Transverse colon (tissue), 4 donors: ENCODE measurements at regions not wholly inside any gene's neighbourhood (a gene's known extent, or its start where the extent isn't known, plus 50 kb on each side); places are given as distances from the start of the nearest gene placed in this dataset.

ENCODE experiments used
- CTCF ChIP-seq, 5 experiments: fragments of 200-600 bp in 3 of 5; fragments of 450-650 bp in 2 of 5; sonication (generic) in 3 of 5; IDR thresholded peaks; 1 replicate in 2 of 5; 2 replicates in 3 of 5; pipeline ENCODE4 v1.5.1; 2016 to 2017; ENCODE audit warnings: antibody characterized with exemption in 5 of 5, inconsistent platforms in 3 of 5, mild to moderate bottlenecking in 2 of 5, moderate library complexity in 1 of 5
- POLR2AphosphoS5 ChIP-seq, 3 donors: sonication (generic); formaldehyde crosslinking; IDR thresholded peaks; one replicate each; pipeline ENCODE4 v1.6.1; 2016; ENCODE audit warnings: antibody characterized with exemption in 3 of 3

- no peak for TF ChIP-seq POLR2AphosphoS5 (IDR thresholded peaks at IDR 0.05)
- TF ChIP-seq CTCF (IDR thresholded peaks at IDR 0.05) = no peak
Observed at GRCh38 chr12:60281522-60281921, 685.7 kb downstream of the SLC16A7 start.
